ENCODE measurements at regions not wholly inside any gene's neighbourhood (a gene's known extent, or its start where the extent isn't known, plus 50 kb on each side); places are given as distances from the start of the nearest gene placed in this dataset.

GRCh38 chr10:111459967-111460366 lies 383.1 kb downstream of the ADRA2A start:
- no peak for DNase-seq

GRCh38 chr10:111472445-111472844 lies 395.6 kb downstream of the ADRA2A start:
- no peak for DNase-seq

DNA sequence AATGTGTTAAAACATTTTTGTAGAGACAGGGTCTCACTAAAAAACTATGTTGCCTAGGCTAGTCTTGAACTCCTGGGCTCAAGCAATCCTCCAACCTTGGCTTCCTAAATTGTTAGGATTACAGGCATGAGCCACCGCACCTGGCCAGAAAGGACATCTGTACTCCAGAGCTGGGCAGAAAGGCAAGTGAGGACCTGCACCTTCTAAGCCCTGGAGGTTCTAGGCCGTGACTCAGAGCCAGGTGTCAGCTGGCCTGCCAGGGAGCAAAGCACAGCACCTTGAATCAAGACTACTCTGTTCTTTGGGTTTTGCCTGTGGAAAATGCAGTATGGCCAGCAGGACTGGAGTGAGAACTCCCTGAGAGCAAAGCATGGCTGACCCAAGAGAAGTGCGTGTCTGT lies 396.5 kb downstream of the ADRA2A start:
- no peak for DNase-seq

DNA sequence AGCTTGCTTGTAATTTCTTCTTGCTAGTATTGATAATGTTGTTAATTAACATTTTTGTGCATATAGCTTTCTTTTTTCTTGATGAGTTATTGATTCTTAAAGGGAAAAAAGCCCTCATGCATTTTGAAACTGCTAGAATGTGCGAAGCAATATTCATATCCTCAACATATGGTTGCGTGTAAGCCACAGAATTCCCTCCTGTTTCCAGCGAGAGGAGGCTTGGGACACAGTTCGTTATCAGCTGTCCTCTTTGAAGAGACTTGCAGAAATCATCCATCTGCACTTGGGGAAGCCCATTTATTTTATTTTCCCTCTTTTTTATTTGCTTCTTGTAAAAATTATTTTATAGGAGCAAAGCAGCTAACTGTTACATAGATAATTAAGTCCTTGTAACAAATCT lies 398.0 kb downstream of the ADRA2A start:
- DNase-seq = no peak

DNA sequence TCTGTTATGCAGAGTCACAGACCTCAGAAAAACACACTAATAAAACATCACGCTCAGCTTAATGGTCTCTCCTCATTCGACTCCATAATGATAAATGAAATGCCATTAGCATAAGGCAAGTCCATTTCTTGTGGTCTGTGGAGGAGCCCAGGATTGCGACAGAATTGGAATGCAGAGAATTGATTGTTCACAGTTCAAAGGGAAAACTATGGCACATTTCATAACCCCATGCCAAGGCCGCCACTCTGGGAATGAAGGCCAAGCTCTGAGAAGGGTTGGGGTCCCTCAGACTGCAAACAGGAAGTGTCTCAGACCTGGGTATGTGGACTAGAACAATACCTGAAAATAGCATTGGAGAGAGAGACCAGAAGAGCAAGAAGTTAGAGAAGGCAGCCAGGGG lies 398.9 kb downstream of the ADRA2A start:
- DNase-seq = no peak

DNA sequence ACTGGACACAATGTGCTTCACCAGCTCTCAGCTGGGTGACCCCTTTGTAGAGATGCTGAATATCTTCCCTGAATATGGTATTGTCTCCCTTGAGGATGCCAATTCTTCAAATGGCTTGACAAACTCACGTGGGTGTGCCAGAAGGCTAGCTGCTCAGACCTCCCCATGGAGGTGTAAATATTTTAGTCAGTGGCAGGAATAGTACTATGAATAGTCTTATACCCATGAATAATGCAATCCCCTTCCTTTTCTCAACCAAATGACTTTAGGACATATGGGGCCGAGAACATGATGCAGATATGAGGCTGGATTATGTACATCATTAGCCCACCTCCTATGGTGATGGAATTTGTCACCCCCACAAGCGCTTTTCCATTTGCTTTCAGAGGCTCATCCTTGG lies 401.8 kb downstream of the ADRA2A start:
- DNase-seq = no peak

GRCh38 chr10:111479966-111480365 lies 403.1 kb downstream of the ADRA2A start:
- no peak for DNase-seq

DNA sequence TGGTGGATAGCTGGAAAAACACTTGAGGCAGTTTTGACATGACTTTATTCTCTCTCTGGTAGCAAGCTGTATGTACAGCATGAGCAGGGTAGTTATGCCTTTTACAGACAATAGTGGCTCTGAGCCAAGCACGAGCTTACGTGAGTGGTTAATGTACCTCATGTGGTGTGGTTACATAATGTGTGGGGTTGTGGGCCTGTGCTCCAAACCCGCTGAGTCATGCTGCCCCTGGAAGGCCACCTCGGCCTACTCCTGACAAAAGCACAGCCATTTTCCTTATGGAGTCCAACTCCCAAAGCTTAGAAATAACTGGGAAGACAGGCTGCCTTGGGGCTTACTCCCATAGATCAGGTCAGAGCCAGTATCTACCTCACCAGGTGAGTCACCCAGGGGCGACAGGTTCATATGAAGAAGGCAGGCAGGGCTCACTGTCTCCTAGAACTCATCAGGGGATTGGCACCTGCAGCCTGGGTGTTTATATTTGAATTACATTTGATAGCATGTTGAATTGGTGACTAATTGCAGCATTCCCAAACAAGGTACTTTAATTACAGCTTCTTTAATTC lies 404.5 kb downstream of the ADRA2A start:
- no peak for DNase-seq

GRCh38 chr10:111481866-111482265 lies 405.0 kb downstream of the ADRA2A start:
- no peak for DNase-seq

- DNase-seq = no peak
Measured at GRCh38 chr10:111482621-111483216, 405.9 kb downstream of the ADRA2A start.

DNA sequence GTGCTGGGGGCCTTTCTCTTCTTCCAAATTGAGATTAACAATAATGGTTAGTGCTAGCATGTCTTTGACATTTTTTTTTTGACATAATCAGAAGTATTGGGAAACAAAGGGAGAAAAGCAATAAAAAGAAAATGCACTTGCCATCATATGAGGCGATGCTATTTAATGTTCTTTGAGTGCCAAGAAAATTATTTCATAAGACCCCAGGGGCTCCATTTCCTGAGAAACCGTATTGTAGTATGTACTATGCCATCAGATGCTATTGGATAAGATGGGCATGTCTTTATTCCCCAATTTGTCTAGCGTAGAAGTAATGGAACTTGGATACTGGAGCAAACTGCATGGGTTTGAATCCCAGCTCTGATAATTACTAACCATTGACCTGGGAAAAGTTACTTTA lies 408.9 kb downstream of the ADRA2A start:
- DNase-seq = no peak

DNA sequence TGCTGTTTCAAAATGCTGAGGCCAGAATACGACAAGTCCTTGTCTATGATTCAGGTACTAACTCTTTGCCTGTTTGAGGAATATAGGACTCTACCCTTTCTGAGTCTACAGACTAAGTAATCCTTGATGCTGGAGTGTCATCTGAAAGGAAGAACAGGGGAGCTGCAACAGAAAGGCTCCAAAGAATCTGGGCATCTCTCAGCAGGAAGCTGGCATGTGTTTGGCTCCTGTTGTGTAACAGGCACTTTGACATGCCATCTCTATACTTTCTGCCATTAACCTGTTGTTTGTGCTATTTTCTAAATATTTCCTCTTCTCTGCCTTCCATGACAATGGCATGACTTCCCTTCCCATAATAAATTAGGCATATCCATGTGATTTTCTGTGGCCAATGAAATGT lies 409.5 kb downstream of the ADRA2A start:
- no peak for DNase-seq

DNA sequence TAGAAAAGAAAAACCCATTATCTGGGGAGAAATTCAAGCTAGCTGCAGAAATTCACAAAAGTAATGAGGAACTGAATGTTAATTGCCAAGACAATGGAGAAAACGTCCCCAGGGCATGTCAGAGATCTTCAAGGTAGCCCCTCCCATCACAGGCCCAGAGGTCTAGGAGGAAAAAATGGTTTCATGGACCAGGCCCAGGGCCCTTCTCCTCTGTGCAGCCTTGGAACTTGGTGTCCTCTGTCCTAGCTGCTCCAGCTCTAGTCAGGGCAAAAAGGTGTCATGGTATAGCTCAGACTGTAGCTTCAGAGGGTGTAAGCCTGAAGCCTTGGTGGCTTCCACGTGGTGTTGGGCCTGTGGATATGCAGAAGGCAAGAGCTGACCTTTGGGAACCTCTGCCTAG lies 411.8 kb downstream of the ADRA2A start:
- DNase-seq = no peak

GRCh38 chr10:111491154-111491553 lies 414.3 kb downstream of the ADRA2A start:
- DNase-seq = no peak

- no peak for DNase-seq
Measured at GRCh38 chr10:111493024-111493625, 416.3 kb downstream of the ADRA2A start.

- no peak for DNase-seq
Measured at GRCh38 chr10:111498560-111498959, 421.7 kb downstream of the ADRA2A start.

GRCh38 chr10:111504376-111504775 lies 427.5 kb downstream of the ADRA2A start:
- no peak for DNase-seq

DNA sequence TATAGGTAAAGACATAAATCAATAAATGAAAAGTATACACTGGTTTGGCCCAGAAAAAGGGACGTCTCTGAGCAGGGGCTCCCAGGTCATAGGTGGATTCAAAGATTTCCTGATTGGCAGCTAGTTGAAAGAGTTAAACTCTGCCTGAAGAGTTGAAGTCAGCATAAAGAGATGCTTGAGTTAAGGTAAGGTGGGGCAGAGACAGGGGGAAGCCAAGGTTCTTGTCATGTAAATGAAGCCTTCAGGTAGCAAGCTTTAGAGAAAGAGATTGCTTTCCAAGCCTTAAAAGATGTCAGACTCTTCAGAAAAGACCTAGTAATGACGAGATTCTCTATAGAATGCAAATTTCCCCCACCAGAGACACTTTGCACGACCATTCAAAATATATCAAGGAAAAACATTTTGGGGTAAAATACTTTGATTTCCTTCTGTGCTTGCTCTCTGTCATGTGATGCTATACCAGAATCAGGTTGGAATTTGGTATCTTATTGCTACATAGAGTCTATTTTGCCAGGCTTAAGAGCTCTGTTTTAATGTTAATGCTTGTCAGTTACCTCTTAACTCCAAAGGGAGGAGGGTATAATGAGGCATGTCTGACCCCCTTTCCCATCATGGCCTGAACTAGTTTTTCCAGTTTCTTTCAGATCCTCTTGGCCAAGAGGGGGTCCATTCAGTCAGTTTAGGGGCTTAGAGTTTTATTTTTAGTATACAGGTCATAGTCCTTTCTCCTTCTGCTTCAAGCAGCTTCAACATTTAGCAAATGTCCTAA lies 429.6 kb downstream of the ADRA2A start:
- DNase-seq = no peak

DNA sequence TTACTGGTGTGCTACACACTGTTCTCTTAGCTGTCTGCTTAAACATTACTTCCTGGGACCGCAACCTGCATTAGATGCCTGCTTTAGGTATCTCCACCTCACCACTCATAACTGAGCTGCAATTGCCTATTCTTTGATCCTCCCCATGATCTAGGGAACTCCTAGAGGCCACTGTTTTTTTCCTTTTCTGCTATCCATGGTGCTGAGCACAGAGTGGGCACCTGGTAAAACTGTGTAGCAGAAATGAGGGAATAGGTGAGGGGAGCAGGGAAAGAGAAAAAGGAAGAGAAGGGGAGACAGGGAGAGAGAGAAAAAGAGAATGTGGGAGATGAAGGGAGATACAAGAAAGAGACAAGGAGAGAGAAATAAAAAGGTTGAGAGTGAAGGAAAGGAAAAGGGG lies 434.9 kb downstream of the ADRA2A start:
- no peak for DNase-seq

DNA sequence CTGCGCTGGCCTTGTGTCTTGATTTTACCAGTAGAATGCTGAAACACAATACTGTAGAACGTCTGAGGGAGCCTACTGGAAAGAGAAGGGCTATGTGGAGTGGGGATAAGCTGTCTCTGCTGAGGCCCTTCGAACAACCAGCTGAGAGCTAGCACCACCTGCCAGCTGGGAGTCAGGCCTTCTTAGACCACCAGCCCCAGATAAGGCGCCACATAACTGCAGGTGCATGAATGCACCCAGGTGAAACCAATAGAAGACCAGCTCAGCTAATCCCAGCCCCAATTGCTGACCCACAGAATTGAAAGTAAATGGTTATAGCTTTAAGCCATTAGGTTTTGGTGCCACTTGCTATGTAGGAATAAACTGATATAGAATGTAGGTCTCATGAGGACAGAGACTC lies 438.4 kb downstream of the ADRA2A start:
- DNase-seq = no peak

GRCh38 chr10:111515706-111516105 lies 438.9 kb downstream of the ADRA2A start:
- DNase-seq = no peak

DNA sequence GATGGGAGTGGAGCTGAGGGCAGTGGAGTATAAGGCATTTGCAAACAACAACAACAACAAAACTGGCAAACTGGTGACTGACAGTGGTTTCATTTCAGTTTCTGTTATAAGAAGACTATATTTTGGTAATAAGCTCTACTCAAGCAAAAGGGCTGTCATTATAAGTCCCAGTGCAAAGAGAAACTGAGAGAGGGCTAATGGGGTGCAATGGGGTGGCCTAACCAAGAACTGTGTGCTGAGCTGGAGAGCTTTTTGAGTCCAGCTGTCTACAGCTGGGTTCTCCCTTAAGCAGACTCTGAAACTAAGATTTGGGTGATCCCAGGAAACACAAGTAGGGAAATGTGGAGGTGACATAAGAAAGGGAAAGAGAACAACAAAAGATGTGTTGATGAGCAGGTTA lies 439.3 kb downstream of the ADRA2A start:
- DNase-seq = no peak

DNA sequence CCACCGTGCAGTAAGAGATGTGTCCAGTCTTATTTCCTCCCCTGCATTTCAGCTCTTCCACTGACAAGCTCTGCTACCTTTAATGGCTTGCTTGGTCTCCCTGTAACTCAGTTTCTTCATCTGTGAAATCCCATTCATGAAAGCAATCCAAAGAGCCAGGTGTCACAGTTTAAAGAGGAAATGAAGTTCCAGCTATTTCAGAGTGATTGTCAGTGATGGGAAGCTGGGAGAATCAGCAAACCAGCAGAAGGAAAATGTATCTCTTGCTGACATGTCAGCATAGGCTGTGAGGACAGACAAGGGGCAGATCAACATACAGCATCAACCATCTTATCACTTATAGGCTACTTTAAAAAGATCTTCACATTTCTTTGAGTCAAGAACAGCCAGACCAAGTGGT lies 445.3 kb downstream of the ADRA2A start:
- DNase-seq = no peak

GRCh38 chr10:111522551-111522950 lies 445.7 kb downstream of the ADRA2A start:
- no peak for DNase-seq

Measured in kidney glomerular epithelial cell (primary cell).